ENCODE measurements at regions not wholly inside any gene's neighbourhood (a gene's known extent, or its start where the extent isn't known, plus 50 kb on each side); places are given as distances from the start of the nearest gene placed in this dataset.

- no peak for DNase-seq (ENCODE audit: low spot score)
Observed at GRCh38 chr4:90007494-90008167, 113.0 kb downstream of the MMRN1 start.

DNA sequence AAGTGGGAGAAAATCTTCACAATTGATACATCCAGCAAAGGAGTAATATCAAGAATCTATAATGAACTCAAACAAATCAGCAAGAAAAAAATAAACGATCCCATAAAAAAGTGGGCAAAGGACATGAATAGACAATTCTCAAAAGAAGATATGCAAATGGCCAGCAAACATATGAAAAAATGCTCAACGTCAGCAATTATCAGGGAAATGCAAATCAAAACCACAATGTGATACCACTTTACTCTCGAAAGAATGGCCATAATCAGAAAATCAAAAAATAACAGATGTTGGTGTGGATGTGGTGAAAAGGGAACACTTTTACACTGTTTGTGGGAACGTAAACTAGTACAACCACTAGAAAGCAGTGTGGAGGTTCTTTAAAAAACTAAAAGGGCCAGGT is 114.3 kb upstream of the CCSER1 start:
- DNase-seq (ENCODE audit: low spot score), result no peak

DNA sequence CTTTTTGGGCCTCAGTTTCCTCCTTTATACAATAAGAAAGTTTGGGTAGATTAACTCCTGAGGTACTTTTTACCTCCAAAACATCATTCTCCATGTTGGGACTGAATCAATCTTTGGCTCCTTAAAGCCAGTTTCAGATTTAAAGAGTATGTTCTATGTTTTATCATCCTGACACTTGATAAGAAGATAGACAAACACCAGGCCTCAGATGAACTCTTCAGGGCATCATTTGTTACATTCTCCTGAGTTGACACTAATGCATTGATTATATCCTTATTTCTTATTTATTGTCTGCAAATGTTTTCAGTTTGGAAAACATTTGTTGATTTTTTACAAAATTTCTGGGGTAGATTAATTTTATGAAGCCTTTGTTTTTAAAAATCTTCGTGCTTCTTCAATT is 102.7 kb upstream of the CCSER1 start:
- DNase-seq (ENCODE audit: low spot score), result no peak

- no peak for DNase-seq (ENCODE audit: low spot score)
Observed at GRCh38 chr4:90025248-90025647, 101.9 kb upstream of the CCSER1 start.

GRCh38 chr4:90027565-90027964 is 99.6 kb upstream of the CCSER1 start:
- DNase-seq (ENCODE audit: low spot score), result no peak

- no peak for DNase-seq (ENCODE audit: low spot score)
Observed at GRCh38 chr4:90028460-90028859, 98.7 kb upstream of the CCSER1 start.

- DNase-seq (ENCODE audit: low spot score), result no peak
Observed at GRCh38 chr4:90030202-90030601, 97.0 kb upstream of the CCSER1 start.

DNA sequence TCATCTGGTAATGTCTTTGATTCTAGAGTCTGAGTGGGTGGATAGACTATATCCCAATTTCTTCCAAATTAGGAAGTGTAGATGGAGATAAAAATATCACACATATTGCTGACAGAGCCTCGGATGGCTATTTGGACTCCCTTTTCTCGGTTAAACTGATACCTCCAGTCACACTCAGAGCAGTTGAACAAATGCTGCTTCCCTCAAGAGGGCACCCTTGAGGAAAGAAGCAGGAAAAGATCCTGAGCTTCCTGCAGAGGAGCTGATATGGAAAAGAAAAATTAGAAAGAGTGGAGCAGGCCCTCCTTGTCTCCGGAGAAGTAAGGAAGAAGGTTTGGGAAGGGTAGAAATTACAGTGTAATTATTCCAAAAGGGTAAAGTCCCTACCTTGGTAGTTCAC is 96.2 kb upstream of the CCSER1 start:
- DNase-seq (ENCODE audit: low spot score), result no peak

GRCh38 chr4:90039122-90039521 is 88.1 kb upstream of the CCSER1 start:
- no peak for DNase-seq (ENCODE audit: low spot score)

GRCh38 chr4:90051999-90052398 is 75.2 kb upstream of the CCSER1 start:
- no peak for DNase-seq (ENCODE audit: low spot score)

DNA sequence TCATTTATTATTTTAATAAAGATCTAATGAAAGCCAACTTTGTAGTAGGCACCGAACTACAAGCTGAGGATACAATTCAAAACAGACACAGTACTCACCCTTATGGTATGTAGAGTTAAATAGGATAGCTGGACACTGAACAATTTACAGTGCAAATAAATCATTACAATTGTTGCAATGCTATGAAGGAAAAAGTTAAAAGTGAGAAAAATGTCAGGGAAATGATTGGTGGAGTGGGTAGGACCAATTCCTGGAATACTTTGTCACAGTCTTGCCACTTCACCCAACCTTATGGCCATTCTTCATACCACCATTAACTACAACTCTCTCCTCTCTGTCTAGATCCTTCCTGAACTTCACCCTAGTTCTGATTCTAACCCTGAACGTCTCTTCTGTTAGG is 70.1 kb upstream of the CCSER1 start:
- no peak for DNase-seq (ENCODE audit: low spot score)

- no peak for DNase-seq (ENCODE audit: low spot score)
Observed at GRCh38 chr4:90060039-90060438, 67.2 kb upstream of the CCSER1 start.

GRCh38 chr4:90061881-90062280 is 65.3 kb upstream of the CCSER1 start:
- DNase-seq (ENCODE audit: low spot score), result no peak

DNA sequence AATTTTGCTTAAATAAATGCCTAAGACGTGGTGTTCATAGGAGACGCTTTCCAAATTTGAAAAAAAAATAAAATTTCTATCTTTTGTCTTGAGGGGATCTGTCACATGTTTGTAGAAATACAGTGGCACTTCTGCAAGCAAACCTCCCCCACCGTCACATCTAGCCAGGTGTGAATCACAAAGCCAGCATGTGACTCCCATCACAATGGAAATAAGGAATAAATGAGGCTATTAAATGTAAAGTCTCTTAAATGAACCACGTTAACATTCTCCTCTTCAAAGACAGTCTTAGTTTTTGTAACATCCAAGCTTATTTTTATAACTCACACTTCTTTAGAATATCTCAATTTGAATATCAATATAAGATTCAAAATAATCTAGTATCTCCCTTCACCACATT is 63.0 kb upstream of the CCSER1 start:
- DNase-seq (ENCODE audit: low spot score), result no peak

GRCh38 chr4:90069151-90069550 is 58.0 kb upstream of the CCSER1 start:
- no peak for DNase-seq (ENCODE audit: low spot score)

DNA sequence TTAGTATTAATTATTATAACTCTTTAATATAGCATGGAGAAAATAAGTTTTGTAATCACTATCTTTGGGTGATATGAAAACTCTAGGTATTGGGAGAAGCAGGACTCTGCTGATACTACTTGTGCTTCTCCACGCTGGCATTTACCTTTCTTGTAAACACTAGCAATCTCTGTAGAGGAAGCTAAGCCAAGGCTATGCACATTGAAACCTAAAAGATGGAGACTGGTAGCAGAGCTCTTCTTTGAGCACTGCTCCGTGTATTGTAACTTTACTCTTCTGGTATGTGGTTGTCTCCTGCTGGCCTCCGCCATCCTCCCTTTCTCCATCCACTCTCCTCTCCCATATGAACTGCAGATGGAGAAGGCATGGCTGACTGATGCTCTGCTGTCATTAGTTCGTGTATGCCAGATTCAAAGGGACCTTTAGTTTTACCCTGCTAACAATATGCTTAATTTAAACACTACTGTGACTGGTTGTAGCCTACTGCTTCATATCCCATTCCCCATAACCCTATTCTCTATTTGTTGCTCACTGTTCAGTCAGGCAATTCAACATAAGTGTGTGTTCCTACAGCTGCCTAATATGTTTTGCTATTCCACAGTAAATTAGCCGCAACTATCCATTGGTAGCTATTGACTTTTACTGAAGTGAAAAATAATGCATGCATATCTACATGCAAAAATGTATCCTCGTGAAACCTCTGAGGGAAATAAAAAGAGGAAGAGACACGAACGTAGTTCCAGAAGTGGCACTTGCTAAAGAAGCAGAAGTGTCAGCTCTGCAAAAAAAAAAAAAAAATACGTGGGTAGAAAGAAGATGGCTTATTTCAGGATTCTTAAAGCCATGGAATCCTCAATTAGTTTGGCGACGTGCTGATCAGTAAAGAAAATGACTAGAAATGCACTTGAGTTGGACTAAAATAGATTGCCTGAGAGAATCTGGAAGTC is 55.6 kb upstream of the CCSER1 start:
- DNase-seq (ENCODE audit: low spot score), result peak; percentile 11

GRCh38 chr4:90074322-90074886 is 52.8 kb upstream of the CCSER1 start:
- no peak for DNase-seq (ENCODE audit: low spot score)

All from umbilical cord (tissue), 1 donor.